Neural cell (in vitro differentiated cells): ENCODE measurements at regions not wholly inside any gene's neighbourhood (a gene's known extent, or its start where the extent isn't known, plus 50 kb on each side); places are given as distances from the start of the nearest gene placed in this dataset.

Experiments
- EP300 ChIP-seq: fragments of 450-650 bp; conservative IDR thresholded peaks from 2 replicates; pipeline ENCODE4 v1.6.1; 2014; ENCODE audit warnings: antibody characterized with exemption, mild to moderate bottlenecking, moderate library complexity; ENCODE audit not compliant: poor library complexity, severe bottlenecking
- EZH2 ChIP-seq: fragments of 200-600, 300-800 bp; shearing (Covaris generic), sonication (generic); IDR thresholded peaks from 2 replicates; pipeline ENCODE4 v1.6.1; 2014; ENCODE audit warnings: antibody characterized with exemption, low read length, borderline replicate concordance, mild to moderate bottlenecking; ENCODE audit not compliant: insufficient read depth, poor library complexity, severe bottlenecking
- POLR2AphosphoS5 ChIP-seq: IDR thresholded peaks from 2 replicates; pipeline ENCODE4 v1.6.1; 2012
- TAF1 ChIP-seq: IDR thresholded peaks from 2 replicates; pipeline ENCODE4 v1.6.1; 2012; ENCODE audit warnings: low read depth
- TF ChIP-seq, protein P1 (sequence below): fragments of 450-650 bp; IDR thresholded peaks from 2 replicates; pipeline ENCODE4 v1.5.1; 2014; ENCODE audit warnings: antibody characterized with exemption, mild to moderate bottlenecking, moderate library complexity; ENCODE audit not compliant: poor library complexity, severe bottlenecking

DNA sequence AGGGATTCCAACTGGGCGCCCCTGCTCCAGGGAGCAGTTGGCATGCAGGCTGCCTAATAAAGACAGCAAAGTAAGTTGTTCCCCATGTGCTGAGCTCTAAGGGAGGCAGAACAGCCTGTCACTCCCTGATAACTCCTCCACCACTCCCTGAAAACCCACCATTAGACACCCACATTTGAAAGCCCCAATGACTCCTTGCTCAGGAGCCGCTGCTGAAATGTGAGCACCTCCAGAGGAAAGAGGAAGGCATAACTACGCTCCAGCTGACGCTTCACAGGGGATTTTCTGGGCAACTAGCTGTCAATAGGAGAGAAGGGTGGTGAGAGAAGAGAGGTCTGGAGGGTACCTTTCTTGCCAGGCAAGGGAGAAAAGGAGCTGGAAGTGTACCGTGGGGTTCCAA is 62.5 kb downstream of the NPY1R start:
- TF ChIP-seq, protein P1, sequence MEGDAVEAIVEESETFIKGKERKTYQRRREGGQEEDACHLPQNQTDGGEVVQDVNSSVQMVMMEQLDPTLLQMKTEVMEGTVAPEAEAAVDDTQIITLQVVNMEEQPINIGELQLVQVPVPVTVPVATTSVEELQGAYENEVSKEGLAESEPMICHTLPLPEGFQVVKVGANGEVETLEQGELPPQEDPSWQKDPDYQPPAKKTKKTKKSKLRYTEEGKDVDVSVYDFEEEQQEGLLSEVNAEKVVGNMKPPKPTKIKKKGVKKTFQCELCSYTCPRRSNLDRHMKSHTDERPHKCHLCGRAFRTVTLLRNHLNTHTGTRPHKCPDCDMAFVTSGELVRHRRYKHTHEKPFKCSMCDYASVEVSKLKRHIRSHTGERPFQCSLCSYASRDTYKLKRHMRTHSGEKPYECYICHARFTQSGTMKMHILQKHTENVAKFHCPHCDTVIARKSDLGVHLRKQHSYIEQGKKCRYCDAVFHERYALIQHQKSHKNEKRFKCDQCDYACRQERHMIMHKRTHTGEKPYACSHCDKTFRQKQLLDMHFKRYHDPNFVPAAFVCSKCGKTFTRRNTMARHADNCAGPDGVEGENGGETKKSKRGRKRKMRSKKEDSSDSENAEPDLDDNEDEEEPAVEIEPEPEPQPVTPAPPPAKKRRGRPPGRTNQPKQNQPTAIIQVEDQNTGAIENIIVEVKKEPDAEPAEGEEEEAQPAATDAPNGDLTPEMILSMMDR: no peak
- TF ChIP-seq POLR2AphosphoS5 (no peak), TAF1 (no peak), EP300 (no peak), EZH2 (no peak)
